Smooth muscle cell of the brain vasculature (primary cell): ENCODE measurements at regions not wholly inside any gene's neighbourhood (a gene's known extent, or its start where the extent isn't known, plus 50 kb on each side); places are given as distances from the start of the nearest gene placed in this dataset.

Source experiments
- DNase-seq: peaks from one replicate; pipeline ENCODE4 v3.0.0-alpha.2; 2012; ENCODE audit warnings: low read depth, low spot score

DNA sequence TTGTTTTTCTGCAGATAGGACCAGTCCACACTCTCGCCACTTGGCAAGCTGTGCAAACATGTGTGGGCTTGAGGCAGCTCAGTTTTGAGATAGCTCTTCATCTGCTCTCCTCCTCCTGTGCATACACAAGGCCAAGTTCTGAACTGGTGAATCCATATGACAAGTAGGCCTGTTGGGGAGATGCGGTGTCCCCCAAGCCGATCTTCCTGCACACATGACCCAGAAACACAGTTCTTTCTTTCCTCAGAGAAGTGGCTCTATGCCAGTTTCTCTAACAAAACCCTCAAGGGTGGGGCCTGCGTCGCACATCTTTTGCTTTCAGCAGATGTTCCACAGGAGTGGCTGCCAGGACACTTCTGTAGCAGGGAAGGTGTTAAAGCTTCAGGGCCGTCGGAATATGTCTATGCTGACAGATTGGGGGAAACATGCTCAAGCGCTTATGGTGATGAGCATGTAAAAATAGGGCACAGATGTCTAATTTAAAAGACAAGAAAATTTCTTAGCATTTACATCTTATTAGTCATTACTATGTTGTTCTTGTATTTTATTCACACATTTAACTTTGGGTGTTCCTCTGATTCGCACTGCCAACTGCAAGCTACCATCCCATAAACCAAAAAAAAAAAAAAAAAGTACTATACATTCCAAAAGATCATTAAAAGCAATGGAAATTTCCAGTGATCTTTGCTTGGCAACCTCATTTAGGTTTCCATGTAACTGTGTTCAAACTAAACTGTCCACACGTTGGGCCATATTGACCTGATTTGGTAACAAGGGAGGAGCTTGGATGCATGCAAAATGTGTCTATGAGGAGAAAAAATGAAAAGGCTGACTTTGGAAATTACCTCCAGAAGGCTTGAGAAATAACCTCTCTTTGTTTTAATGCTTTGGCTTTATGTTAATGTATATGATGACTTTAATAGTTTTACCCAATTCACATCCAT, 1055.5 kb upstream of the KLHL29 start:
- no peak for DNase-seq

DNA sequence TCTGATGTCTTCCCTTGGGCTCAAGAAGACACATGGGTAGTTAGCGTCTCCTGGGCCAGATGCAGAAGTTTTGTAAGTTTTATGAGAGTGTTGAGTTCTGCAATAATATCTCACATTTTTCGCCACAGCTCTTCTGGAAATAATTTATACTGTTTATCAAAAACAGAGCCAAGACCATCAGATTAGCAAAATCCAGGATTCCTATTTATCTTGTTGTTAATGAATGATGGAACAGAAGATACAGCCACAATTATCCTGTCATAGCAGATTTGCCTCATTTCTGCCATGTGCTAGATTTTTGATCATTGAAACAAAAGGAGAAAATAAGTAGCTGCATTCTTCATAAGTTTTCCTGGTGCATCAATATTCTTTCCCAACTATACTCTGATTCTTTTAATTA, 1048.6 kb upstream of the KLHL29 start:
- DNase-seq = no peak

DNA sequence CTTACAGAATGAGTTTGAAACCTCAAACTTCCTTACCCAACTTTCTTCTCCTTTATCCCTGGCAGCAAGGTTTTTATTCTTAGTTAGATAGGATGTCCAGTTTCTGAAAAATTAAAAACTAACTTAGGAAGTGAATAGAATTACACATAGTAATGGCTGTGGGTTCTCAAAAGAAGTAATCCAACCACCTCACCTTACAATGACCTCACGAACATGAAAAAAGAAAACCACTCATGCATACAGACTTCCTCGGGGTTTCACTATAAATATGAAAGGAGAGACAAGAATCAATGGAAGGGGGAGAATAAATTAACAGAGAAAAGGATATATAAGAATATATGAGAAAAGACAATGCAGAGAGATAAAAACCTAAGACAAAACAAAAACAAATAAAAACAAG, 1044.3 kb upstream of the KLHL29 start:
- no peak for DNase-seq

DNA sequence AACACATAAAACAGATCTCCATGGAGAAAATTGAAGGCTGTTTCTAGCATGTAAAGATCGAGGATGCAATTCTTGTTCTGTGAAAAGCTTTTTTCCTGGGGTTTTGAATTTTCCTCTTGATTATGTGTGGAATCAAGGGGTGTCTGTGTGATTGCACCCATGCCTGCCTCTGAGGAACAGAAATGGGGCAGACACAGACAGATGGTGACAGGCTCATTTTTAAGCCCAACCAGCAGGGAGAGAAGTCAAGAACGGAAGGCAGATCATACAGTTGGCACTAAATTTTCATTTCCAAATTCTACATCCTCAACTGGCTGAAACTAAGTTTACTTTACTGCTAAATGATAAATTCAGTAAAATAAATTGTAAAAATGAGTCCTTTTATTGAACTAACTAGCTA, 1037.7 kb upstream of the KLHL29 start:
- no peak for DNase-seq

DNA sequence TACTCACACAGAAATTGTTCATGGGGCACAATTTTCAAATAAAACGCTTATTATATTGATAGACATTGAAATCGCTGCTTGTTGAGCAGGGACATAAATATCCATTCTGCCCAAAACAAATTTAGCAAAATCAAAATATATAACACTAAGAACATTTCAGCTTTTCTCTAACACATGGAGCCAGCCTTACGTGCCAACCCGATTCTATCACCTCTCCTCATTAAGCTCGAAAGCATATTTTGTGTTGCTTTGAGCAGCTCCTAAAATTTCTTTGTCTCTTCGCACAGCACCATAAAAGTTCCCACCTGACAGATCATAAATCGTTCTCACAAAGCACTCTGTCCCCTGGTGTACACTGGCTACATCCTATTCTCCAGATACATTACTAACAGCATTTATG, 1034.4 kb upstream of the KLHL29 start:
- no peak for DNase-seq

DNA sequence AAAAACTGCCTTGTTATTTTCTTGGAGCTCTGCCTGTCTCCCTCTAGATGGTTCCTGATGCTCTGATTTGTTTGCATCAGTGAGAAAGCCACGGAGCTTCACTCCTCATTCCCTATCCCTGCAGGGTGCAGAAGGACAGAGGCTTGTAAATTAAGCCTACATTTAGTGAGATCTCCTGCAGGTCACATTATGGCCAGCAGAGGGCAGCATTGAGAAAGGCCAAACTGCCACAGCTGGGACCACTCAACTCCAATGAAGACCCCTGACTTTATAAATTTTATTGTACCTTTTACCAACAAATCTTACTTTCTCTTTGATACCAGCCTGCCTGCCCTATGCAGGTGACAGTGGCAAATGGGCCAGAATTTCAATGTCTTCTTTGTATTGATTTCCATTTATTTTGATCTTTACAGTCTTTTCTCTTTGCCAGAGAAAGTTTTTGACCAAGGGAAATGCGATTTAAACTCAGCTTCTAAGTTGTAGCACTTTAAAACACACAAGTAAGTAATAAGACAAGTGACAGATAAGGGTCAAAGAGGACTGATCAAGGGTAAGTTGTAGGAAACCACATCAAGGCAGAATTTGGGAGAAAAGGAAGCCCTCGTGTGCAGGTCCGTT, 1029.1 kb upstream of the KLHL29 start:
- no peak for DNase-seq

DNA sequence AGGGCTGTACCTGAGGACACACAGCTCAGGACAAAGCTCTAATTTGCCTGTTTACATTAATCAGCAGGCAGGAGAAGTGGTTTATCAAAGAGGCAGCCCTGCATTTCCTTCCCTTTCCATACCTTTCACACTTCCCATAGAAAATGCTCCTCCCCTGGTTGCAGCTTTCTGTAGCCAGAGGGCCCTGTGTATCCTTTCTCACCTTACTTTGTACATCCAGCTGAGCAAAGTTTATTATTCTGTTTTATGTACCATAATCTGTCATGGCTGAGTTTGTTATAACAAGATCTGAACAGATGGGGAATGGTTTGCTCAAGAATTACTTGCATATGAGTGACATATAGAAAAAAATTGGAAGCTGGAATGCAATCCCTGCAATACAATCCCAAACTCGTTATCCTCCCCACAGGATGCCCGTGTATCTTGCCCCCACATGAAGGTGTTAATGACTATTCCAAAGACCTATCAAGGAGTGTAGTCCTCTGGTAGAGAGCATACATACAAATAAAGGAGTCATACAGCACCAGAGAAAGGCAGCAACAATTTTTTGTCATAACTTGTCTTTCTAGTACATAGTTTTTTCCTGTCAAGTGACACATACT, 1025.8 kb upstream of the KLHL29 start:
- no peak for DNase-seq

DNA sequence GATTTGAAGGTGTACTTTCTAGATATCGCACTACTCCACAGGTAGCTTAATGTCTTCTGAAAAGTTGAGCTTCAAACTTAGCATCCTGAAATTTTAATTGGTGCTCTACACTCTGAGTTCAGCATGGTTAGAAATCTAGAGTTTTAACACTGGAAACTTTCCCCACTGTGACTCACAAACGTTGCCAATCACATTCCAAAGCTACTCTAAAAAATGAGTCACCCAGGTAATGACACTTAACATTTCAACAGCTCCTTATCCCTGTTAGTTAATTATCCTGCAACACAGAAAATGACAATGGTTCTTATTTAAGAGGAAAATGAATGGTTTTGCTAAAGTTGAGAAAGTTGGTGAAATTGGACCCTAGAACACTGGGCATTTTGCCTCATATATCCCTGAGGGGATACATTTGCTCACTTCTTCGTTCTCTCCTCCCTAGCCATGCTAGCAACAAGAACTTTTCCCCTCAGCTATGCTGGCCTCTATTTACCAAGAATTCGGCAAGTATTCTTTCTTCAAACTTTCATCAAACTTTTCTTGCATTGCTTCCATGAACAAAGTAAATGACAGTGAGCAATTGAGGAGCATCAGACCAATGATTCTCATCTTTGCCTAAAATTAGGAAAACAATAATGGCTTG, 1024.1 kb upstream of the KLHL29 start:
- DNase-seq = no peak

DNA sequence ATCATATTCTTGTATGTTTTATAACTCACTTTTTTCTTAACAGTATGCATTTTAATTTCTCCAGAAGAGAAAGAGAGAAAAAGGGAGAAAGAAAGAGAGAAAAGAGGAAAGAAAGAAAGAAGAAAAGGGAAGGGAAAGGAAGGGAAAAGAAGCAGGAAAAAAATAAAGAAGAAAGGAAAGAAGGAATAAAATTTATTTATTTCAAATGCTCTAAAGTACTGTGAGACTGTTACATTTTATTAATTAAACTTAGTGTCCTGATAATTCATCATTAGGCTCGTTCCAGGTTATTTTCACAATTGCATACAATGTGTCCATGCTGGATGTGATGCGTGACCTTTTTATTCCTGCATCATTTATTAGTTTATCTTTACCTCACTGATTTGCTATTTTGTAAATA, 1023.4 kb upstream of the KLHL29 start:
- DNase-seq = no peak

DNA sequence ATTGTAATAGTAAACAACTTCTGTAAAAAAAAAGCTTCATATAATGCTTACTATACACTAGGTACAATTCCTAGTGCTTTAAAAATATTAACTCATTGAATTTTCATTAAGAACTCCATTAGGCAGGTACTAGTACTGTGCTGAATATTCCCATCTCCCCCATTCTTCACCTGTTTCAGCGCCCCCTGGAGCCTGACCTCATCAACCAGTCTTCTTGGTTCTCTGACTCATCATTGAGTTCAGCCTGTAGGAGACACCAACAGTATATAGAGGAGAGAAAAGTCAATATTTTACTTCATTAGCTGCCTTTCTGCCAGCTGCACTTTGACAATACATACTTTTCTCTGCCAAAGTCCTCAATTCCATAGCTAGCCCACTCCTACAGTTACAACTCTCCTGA, 1009.9 kb upstream of the KLHL29 start:
- no peak for DNase-seq

DNA sequence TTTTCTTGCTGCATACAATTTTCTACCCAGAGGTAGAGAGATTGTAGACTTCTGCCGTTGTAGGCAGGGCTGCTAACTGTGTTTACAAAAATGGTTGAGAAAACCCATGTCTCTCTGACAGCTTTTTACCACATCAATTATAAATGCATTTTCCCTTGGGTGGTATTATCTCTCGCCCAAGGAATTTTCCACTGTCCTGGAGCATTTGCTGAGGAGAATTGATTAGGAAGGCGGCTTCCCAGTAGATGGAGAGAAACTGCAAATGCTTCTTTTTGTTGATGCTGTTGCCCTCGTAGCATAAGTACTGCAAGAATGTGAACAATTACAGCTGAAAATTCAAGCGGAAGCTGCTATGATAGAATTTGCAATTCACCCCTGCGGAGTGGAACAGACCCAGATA, 1007.7 kb upstream of the KLHL29 start:
- DNase-seq = no peak

DNA sequence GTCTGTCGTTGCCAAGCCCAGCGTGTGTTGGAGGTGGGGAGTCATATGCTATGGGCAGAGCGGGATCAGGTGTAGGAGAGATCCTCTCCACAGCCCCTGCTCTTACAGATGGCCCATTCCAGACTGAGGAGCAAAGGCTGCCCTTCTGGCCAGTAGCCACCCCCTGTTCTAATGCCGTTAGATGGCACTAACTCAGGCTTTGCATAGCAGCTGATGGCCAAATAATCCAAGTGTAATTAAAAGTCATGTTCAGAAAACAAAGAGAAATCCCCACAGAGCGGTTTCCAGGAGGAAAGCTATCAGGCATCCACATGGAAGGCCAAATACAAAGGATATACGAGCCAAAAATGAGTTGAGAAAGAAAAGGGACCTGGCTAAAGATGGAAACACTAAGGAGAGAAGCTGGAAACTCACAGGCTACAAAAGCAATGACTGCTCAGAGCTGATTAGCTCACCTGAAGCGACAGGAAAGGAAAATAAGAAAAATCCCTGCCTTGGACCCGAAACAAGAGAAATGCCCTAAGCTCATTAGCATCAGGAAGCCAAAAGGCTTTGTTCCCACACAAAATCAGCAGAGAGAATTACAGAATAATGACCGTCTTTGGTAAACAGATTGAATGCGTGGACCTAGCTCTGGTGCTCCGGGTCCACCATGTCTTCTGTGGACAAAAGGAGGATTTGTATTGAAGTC, 1002.4 kb upstream of the KLHL29 start:
- DNase-seq = no peak

DNA sequence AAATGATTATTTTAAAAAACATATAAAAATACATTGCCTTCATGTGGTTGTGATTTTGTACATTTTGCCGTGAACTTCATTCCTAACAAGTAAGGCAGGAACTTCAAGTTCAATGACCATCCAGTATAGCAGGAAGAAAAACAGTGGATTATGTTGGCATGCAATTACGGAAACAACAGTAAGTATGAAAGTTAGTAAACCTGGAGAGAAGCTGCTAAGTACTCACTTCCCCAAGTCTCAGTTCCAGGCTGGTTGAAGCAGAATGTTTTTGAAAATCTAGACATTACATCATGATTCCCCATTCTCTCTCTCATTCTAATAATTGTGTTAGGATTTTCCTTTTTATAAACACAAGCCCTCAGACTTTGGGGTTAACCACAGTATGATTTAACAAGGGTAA, 987.1 kb upstream of the KLHL29 start:
- no peak for DNase-seq

DNA sequence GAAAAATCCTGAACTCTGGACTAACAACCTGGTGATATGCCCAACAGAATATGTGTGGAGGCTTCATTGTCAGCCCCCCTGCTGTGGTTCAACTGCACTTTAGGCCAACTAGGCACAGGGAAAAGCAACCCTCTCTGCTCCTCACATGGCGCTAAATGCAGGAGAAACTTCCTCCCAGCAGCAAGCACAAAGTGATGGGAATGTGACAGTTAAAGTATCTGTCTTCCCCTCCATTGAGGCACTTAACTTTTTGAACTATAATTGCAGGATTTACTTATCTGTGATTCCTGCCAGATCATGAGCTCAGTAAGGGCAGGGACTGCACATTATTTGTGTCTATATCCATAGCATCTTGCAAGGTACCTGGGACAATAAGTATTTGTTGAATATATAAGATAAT, 981.2 kb upstream of the KLHL29 start:
- DNase-seq = no peak

DNA sequence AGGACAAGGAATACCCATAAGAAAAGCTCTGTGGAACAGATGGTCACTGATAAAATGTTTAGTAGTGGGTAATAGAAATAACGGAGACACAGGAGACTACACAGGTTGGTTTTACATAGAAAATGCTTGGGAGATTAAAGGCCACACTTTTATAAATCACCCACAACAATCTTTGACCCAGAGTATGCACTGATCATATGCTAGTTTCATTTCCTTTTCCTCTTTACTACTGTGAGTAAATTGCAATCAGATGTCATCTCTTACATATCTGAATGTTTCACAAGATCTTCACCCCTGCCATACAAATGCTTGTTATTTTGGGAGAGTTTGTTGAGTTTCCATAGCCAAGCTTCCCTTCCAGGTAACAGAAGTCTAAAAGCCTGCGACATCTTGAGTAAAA, 978.4 kb upstream of the KLHL29 start:
- no peak for DNase-seq

DNA sequence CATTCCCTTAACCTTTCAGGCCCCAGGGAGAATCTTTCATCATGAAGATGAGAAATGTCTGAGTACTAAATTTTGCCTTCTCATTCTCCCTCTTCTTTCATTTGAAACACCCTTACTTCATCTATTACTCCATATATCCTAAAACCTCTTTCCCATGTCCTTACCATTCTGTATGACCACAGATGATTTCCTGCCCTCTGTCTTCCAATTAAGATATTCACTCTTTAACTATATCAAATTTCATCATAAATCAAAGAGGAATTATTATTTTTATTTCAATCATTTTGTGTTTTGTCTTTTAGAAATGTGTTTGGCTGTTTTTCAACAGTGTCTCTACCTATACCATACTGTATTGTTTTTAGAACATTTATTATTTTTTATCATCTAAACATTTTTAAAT, 964.9 kb upstream of the KLHL29 start:
- no peak for DNase-seq

DNA sequence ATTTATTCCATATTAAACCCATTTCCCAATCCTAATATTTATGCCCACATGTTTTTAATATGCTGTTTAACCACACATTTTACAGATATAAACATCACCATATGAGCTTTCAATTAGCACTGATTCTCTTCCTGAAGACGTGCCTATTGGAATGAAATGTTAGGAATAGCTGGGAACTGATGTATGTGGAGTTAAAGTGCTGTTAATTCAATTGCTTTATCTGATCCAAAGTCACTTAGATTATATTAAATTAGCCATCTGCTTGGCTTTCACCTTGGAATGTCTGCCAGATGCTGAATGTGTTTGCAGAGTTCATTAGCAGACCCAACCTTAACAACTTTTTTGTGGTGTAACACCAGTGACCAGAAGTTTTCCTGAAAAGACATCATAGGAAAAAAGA, 942.9 kb upstream of the KLHL29 start:
- no peak for DNase-seq

DNA sequence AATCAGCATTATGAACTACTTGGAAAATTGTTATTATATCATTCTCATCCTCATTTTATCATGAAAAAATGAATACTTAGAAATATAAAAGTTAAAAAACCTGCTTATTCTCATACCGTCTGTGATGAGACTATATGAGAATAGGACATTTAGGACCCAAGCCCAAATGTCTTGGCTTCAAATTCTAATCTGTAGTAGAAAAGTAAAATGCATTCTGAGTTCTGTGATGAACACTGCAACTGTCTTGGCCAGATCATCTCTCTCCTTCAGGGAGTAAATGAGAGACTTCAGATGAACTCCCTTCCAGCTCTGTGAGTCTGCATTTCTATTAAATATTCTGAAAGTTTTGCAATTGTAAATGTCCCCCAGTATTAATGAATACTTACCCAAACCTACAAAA, 940.7 kb upstream of the KLHL29 start:
- no peak for DNase-seq

DNA sequence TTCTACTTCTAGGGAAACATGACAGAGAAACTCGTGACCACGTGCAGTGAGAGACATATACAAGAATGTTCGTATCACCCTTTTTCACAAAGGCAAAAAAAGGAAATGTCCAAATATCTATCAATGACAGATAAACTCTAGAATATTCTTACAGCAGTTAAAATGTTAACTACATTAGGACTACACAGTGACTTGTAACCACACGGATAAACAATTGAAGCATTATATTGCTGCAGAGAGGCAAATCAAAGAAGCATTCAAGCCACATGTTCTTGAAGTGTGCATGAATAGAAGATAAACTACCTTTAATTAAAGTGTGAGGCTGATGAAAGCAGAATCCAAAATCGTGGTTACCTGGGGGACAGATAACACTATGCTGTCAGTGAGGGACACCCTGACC, 935.3 kb upstream of the KLHL29 start:
- no peak for DNase-seq

DNA sequence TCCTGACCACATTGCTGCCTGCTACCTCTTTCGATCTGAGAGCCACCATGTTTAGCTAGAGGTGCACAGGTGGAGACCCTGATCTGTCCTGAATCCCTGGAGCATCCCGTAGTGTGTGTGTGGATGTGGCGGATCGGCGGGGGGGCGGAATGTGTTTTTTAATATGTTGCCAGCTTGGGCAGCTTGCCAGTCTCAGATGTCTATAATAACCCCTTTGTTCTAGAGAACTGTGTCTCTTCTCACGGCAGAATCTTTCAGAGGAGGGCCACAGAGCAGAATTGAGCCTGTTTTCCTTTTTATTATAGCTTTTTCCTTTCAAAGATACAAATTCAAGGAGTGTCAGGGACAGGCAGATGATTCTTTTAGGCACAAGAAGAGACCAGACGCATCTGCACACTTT, 934.1 kb upstream of the KLHL29 start:
- DNase-seq = no peak

DNA sequence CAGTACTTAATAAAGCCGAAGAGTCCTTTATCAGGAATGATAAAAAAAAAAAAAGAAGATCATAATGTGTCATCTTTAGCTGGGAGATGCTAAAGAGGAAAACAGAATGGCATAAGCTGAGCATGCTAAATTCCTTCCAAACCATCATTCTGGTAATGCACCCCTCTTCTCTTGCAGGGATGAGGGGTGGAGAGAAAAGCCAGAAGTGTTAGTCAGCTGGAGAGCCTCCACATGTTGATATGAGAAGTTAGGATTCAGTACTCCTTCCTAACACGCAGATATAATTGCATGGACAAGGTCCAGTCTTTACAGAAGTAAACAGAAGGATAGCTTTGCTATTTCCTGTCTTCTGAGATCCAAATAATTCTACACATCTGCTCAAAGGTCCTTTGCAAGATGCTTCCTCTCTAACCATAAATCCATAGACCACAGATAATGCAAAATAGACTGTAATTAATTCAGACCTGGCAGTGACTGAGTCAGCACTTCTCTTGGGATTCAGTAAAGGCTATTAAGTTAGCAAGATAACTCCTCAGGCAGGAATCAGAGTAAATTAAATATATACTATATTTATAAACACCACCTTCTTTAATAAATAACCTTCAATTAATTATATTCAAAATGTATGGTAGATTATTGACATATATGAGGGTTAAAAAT, 930.0 kb upstream of the KLHL29 start:
- no peak for DNase-seq
